OCI-LY7 (cell line): ENCODE measurements at regions not wholly inside any gene's neighbourhood (a gene's known extent, or its start where the extent isn't known, plus 50 kb on each side); places are given as distances from the start of the nearest gene placed in this dataset.

ENCODE experiments used
- BruUV-seq: library from RNA; stranded (reverse); fragments of 400-500 nt; replicated peaks from 2 replicates; lab custom pipeline; 2021; lab: Mats Ljungman, UMichigan
- CTCF ChIA-PET: fragments of 300-600 bp; sonication (Branson Sonifier 250); formaldehyde crosslinking; loops from one replicate; lab custom pipeline; 2022; ENCODE audit warnings: antibody characterized with exemption; ENCODE audit not compliant: unreplicated experiment; lab: Charles Lee
- POLR2A ChIA-PET: fragments of 300-600 bp; sonication (Branson Sonifier 250); formaldehyde crosslinking; loops from one replicate; lab custom pipeline; 2022; ENCODE audit warnings: antibody characterized with exemption; lab: Charles Lee
- DNase-seq: peaks from one replicate; pipeline ENCODE4 v3.0.0-alpha.2; 2015; ENCODE audit warnings: low spot score
- H2AFZ ChIP-seq: fragments of 200-600 bp; sonication (generic), shearing (Covaris generic); 2 replicates; pipeline ENCODE4 v1.6.1; 2014; ENCODE audit warnings: mild to moderate bottlenecking, antibody characterized with exemption, low read length, moderate library complexity
- H3K27ac ChIP-seq: fragments of 200-600 bp; sonication (generic); 2 replicates; pipeline ENCODE4 v1.5.1; 2014; ENCODE audit warnings: mixed run types, low read depth, mild to moderate bottlenecking, moderate library complexity, low read length, inconsistent platforms; ENCODE audit not compliant: poor library complexity, severe bottlenecking
- H3K36me3 ChIP-seq: fragments of 200-600 bp; sonication (generic); 2 replicates; pipeline ENCODE4 v1.6.1; 2014; ENCODE audit warnings: mild to moderate bottlenecking, antibody characterized with exemption, low read length, moderate library complexity, mixed read lengths; ENCODE audit not compliant: insufficient read depth
- H3K4me1 ChIP-seq: fragments of 200-600 bp; sonication (generic); 2 replicates; pipeline ENCODE4 v1.5.1; 2014; ENCODE audit warnings: mild to moderate bottlenecking, low read length; ENCODE audit not compliant: insufficient read depth, poor library complexity, severe bottlenecking
- H3K4me2 ChIP-seq: fragments of 200-600 bp; sonication (generic); 2 replicates; pipeline ENCODE4 v1.6.1; 2014; ENCODE audit warnings: mild to moderate bottlenecking, low read length
- H3K4me3 ChIP-seq: fragments of 200-600 bp; sonication (generic); 2 replicates; pipeline ENCODE4 v1.5.1; 2014; ENCODE audit warnings: mild to moderate bottlenecking, low read depth, low read length; ENCODE audit not compliant: poor library complexity, severe bottlenecking
- H3K79me2 ChIP-seq: fragments of 200-600 bp; sonication (generic); 2 replicates; pipeline ENCODE4 v1.6.1; 2016; ENCODE audit warnings: low read depth, mild to moderate bottlenecking, low read length, moderate library complexity, mixed read lengths; ENCODE audit not compliant: insufficient read depth
- H3K9me2 ChIP-seq: fragments of 200-600 bp; sonication (generic); 2 replicates; pipeline ENCODE4 v1.6.1; 2016; ENCODE audit warnings: mild to moderate bottlenecking, low read length, mixed read lengths; ENCODE audit not compliant: insufficient read depth
- H3K9me3 ChIP-seq: fragments of 200-600 bp; sonication (generic); 2 replicates; pipeline ENCODE4 v1.6.1; 2014; ENCODE audit warnings: mild to moderate bottlenecking, mixed run types, low read length, mixed read lengths
- H4K20me1 ChIP-seq: fragments of 200-600 bp; sonication (generic); 2 replicates; pipeline ENCODE4 v1.6.1; 2014; ENCODE audit warnings: mild to moderate bottlenecking, antibody characterized with exemption, low read length, moderate library complexity, mixed read lengths; ENCODE audit not compliant: insufficient read depth
- CTCF ChIP-seq: fragments of 200-600 bp; sonication (generic); conservative IDR thresholded peaks from 2 replicates; pipeline ENCODE4 v1.5.1; 2014; ENCODE audit warnings: mild to moderate bottlenecking, antibody characterized with exemption, low read length, moderate library complexity, mixed read lengths
- EZH2phosphoT487 ChIP-seq: fragments of 200-600 bp; sonication (generic); IDR thresholded peaks from 2 replicates; pipeline ENCODE4 v1.6.1; 2018; ENCODE audit warnings: low read depth, borderline replicate concordance, mild to moderate bottlenecking, mixed run types, antibody characterized with exemption, low read length, moderate library complexity, mixed read lengths
- intact Hi-C: fragments of 100-400 bp; cut with micrococcal nuclease; formaldehyde crosslinking; loops from one replicate; pipeline ENCODE4 v1.10.0; 2022; ENCODE audit not compliant: unreplicated experiment

DNA sequence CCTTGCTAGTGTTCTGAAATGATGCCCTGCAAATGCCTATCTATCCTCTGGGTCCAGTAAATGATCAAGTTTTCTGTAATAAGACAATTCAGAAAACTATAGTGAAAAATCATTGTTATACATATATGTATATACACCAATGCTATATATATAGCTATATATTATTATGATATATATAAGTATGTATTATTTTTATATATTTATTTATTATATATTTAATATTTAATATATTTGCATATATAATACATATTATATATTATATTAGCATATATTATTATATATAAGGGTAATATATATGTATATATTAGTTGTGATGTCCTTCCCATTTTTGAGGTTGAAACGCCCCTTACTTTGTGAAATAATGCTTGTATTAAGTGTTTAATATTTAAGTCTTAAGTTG lies 181.4 kb upstream of the CACNA2D1 start:
- CTCF ChIA-PET = no interaction called here
- Histone ChIP-seq H3K9me3 (no peaks in the 10 kb centered on the region), H3K9me2 (no peaks in the 10 kb centered on the region), H3K4me1 (no peaks in the 10 kb centered on the region), H3K27ac (no peak overlapping the region), H3K4me2 (no peak overlapping the region), H3K4me3 (no peak overlapping the region), H4K20me1 (no peaks in the 10 kb centered on the region), H3K36me3 (no peaks in the 10 kb centered on the region), H3K79me2 (no peaks in the 10 kb centered on the region), H2AFZ (no peak overlapping the region)
- TF ChIP-seq CTCF (no peak), EZH2phosphoT487 (no peak)
- no peak for DNase-seq
- POLR2A ChIA-PET = interaction anchor here (0.5 kb wide), 1 partner anchor 1630 kb away, joined by 3 read pairs; no protein-coding TSS in a partner anchor
- intact Hi-C loops = no loop called here
- BruUV-seq = no TSS peak

GRCh38 chr7:82624337-82624736 lies 180.8 kb upstream of the CACNA2D1 start:
- Histone ChIP-seq H4K20me1 (no peaks in the 10 kb centered on the region), H2AFZ (no peak overlapping the region), H3K27ac (no peak overlapping the region), H3K4me1 (no peaks in the 10 kb centered on the region), H3K36me3 (no peaks in the 10 kb centered on the region), H3K9me3 (no peaks in the 10 kb centered on the region), H3K4me2 (no peak overlapping the region), H3K4me3 (no peak overlapping the region), H3K79me2 (no peaks in the 10 kb centered on the region), H3K9me2 (no peaks in the 10 kb centered on the region)
- intact Hi-C loops = no loop called here
- DNase-seq = no peak
- ChIA-PET POLR2A (no interaction called here), CTCF (no interaction called here)
- TF ChIP-seq EZH2phosphoT487 (no peak), CTCF (no peak)
- BruUV-seq = no TSS peak

- Histone ChIP-seq H3K27ac (no peak overlapping the region), H3K4me2 (no peak overlapping the region), H3K36me3 (no peaks in the 10 kb centered on the region), H2AFZ (no peak overlapping the region), H3K79me2 (no peaks in the 10 kb centered on the region), H3K9me2 (no peaks in the 10 kb centered on the region), H4K20me1 (no peaks in the 10 kb centered on the region), H3K9me3 (no peaks in the 10 kb centered on the region), H3K4me3 (no peak overlapping the region), H3K4me1 (no peaks in the 10 kb centered on the region)
- no peak for DNase-seq
- POLR2A ChIA-PET = no interaction called here
- CTCF ChIA-PET = no interaction called here
- intact Hi-C loops = no loop called here
- no TSS peak for BruUV-seq
- TF ChIP-seq EZH2phosphoT487 = no peak
- no peak for TF ChIP-seq CTCF
Observed at GRCh38 chr7:82623812-82624211, 180.2 kb upstream of the CACNA2D1 start.
